SK-N-SH (cell line): ENCODE measurements at regions not wholly inside any gene's neighbourhood (a gene's known extent, or its start where the extent isn't known, plus 50 kb on each side); places are given as distances from the start of the nearest gene placed in this dataset.

Source experiments
- CTCF ChIP-seq: fragments of 200-600 bp; sonication (generic); IDR thresholded peaks from 2 replicates; pipeline ENCODE4 v1.6.1; 2017; ENCODE audit warnings: antibody characterized with exemption, mild to moderate bottlenecking, moderate library complexity
- GATA2 ChIP-seq: sonication (generic); formaldehyde crosslinking; IDR thresholded peaks from 2 replicates; pipeline ENCODE4 v1.5.0; 2020; ENCODE audit warnings: mild to moderate bottlenecking, missing genetic modification reagents
- JUND ChIP-seq: IDR thresholded peaks from 2 replicates; pipeline ENCODE4 v1.4.0; 2012
- RFX5 ChIP-seq: IDR thresholded peaks from 2 replicates; pipeline ENCODE4 v1.6.1; 2012; ENCODE audit warnings: mild to moderate bottlenecking, improper control_type of control experiment, low read length
- TAF1 ChIP-seq: IDR thresholded peaks from 2 replicates; pipeline ENCODE4 v1.6.1; 2012; ENCODE audit warnings: low read depth, mild to moderate bottlenecking, low read length, moderate library complexity, borderline replicate concordance
- TF ChIP-seq, protein P1 (sequence below): IDR thresholded peaks from 2 replicates; pipeline ENCODE4 v1.6.1; 2012; ENCODE audit warnings: mild to moderate bottlenecking, low read depth, low read length, moderate library complexity

DNA sequence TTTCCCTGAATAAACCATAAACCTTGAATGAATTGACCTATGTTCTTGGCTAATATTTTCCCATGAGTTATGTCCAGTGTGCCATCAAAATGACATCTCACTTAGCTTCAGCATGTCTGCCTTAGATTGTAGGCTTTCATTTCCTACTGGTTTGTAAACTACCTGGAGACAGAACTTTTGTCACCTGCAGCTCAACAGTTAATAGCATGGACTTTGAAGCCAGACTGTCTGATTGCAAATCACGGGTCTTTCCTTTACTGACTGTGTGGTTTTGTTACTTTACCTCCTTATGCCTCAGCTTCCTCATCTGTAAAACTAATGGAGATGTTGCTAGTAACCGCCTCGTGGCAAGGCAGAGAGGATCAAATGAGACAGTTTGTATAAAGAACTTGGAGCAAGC, 187.1 kb downstream of the SUCLG1 start:
- no peak for TF ChIP-seq RFX5
- TF ChIP-seq CTCF = no peak
- no peak for TF ChIP-seq JUND
- TF ChIP-seq, protein P1, sequence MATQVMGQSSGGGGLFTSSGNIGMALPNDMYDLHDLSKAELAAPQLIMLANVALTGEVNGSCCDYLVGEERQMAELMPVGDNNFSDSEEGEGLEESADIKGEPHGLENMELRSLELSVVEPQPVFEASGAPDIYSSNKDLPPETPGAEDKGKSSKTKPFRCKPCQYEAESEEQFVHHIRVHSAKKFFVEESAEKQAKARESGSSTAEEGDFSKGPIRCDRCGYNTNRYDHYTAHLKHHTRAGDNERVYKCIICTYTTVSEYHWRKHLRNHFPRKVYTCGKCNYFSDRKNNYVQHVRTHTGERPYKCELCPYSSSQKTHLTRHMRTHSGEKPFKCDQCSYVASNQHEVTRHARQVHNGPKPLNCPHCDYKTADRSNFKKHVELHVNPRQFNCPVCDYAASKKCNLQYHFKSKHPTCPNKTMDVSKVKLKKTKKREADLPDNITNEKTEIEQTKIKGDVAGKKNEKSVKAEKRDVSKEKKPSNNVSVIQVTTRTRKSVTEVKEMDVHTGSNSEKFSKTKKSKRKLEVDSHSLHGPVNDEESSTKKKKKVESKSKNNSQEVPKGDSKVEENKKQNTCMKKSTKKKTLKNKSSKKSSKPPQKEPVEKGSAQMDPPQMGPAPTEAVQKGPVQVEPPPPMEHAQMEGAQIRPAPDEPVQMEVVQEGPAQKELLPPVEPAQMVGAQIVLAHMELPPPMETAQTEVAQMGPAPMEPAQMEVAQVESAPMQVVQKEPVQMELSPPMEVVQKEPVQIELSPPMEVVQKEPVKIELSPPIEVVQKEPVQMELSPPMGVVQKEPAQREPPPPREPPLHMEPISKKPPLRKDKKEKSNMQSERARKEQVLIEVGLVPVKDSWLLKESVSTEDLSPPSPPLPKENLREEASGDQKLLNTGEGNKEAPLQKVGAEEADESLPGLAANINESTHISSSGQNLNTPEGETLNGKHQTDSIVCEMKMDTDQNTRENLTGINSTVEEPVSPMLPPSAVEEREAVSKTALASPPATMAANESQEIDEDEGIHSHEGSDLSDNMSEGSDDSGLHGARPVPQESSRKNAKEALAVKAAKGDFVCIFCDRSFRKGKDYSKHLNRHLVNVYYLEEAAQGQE = no peak
- TF ChIP-seq TAF1 = no peak
- TF ChIP-seq GATA2 (CRISPR knock-in tag) = no peak
